SK-N-SH (cell line): ENCODE measurements at regions not wholly inside any gene's neighbourhood (a gene's known extent, or its start where the extent isn't known, plus 50 kb on each side); places are given as distances from the start of the nearest gene placed in this dataset.
A peak's percentile ranks its signal among the peaks of the same experiment; 100 is the strongest.

Source experiments
- CTCF ChIA-PET: fragments of 300-600, 350-600 bp; formaldehyde crosslinking; extraction: SDS; loops from one replicate; lab custom pipeline; 2021; lab: Yijun Ruan, JAX
- POLR2A ChIA-PET: fragments of 350-600 bp; sonication (Branson Sonifier 250); formaldehyde crosslinking; extraction: SDS; loops from one replicate; lab custom pipeline; 2020; ENCODE audit warnings: antibody characterized with exemption, inconsistent platforms; lab: Yijun Ruan, JAX
- DNase-seq: peaks from one replicate; pipeline ENCODE4 v3.0.0; 2012
- H2AFZ ChIP-seq: fragments of 200-600 bp; sonication (generic); 2 replicates; pipeline ENCODE4 v1.8.1; 2016; ENCODE audit warnings: antibody characterized with exemption, mild to moderate bottlenecking, low read depth
- H3F3A ChIP-seq: fragments of 200-600 bp; sonication (generic); replicated peaks from 2 replicates; pipeline ENCODE3; 2016; ENCODE audit warnings: antibody characterized with exemption, mild to moderate bottlenecking; ENCODE audit not compliant: insufficient read depth
- H3K27ac ChIP-seq, 2 experiments: fragments of 200-500 bp in 1 of 2; fragments of 200-600 bp in 1 of 2; sonication (Bioruptor generic) in 1 of 2; sonication (generic), shearing (Covaris generic) in 1 of 2; 2 replicates each; pipeline versions ENCODE4 v1.5.1 to v1.6.1; 2014 to 2016; ENCODE audit warnings: low read depth in 2 of 2, inconsistent platforms in 1 of 2, low read length in 1 of 2, mild to moderate bottlenecking in 1 of 2, mixed read lengths in 1 of 2
- H3K27me3 ChIP-seq: fragments of 200-600 bp; sonication (generic), shearing (Covaris generic); 2 replicates; pipeline ENCODE4 v1.6.1; 2016; ENCODE audit warnings: mixed run types; ENCODE audit not compliant: insufficient read depth
- H3K36me3 ChIP-seq, 2 experiments: fragments of 200-500 bp in 1 of 2; fragments of 200-600 bp in 1 of 2; sonication (Bioruptor generic) in 1 of 2; sonication (generic) in 1 of 2; replicated peaks in 1 of 2; 2 replicates each; pipeline versions ENCODE3 to v1.5.1; 2014 to 2016; ENCODE audit warnings: low read length in 1 of 2, mild to moderate bottlenecking in 1 of 2; ENCODE audit not compliant: insufficient read depth in 2 of 2, control insufficient read depth in 1 of 2
- H3K4me1 ChIP-seq, 2 experiments: fragments of 200-500 bp in 1 of 2; fragments of 200-600 bp in 1 of 2; sonication (Bioruptor generic) in 1 of 2; sonication (generic), shearing (Covaris generic) in 1 of 2; 2 replicates each; pipeline versions ENCODE4 v1.5.1 to v1.6.1; 2014 to 2016; ENCODE audit warnings: low read depth in 1 of 2, low read length in 1 of 2, mixed run types in 1 of 2; ENCODE audit not compliant: insufficient read depth in 2 of 2, control insufficient read depth in 1 of 2
- H3K4me2 ChIP-seq: fragments of 200-600 bp; sonication (generic), shearing (Covaris generic); 2 replicates; pipeline ENCODE4 v1.6.1; 2017; ENCODE audit warnings: mixed run types
- H3K4me3 ChIP-seq, 2 experiments: fragments of 200-500 bp in 1 of 2; fragments of 200-600 bp in 1 of 2; sonication (Bioruptor generic) in 1 of 2; sonication (generic), shearing (Covaris generic) in 1 of 2; 2 replicates each; pipeline versions ENCODE4 v1.5.1 to v1.8.1; 2014 to 2016; ENCODE audit warnings: low read depth in 2 of 2, inconsistent platforms in 1 of 2, low read length in 1 of 2, mild to moderate bottlenecking in 1 of 2, mixed read lengths in 1 of 2, moderate library complexity in 1 of 2
- H3K79me2 ChIP-seq: fragments of 200-600 bp; sonication (generic); 2 replicates; pipeline ENCODE4 v1.8.1; 2017; ENCODE audit warnings: mild to moderate bottlenecking; ENCODE audit not compliant: insufficient read depth
- H3K9ac ChIP-seq: fragments of 200-600 bp; sonication (generic); 2 replicates; pipeline ENCODE4 v1.6.1; 2017; ENCODE audit warnings: mixed run types
- H3K9me2 ChIP-seq: fragments of 200-600 bp; sonication (generic); 2 replicates; pipeline ENCODE4 v1.6.1; 2017; ENCODE audit warnings: mixed run types
- H3K9me3 ChIP-seq: fragments of 200-600 bp; sonication (generic); 2 replicates; pipeline ENCODE4 v1.6.1; 2017; ENCODE audit warnings: mixed run types, mild to moderate bottlenecking, moderate library complexity
- H4K20me1 ChIP-seq: fragments of 200-600 bp; sonication (generic); 2 replicates; pipeline ENCODE4 v1.6.1; 2017; ENCODE audit warnings: mild to moderate bottlenecking, mixed run types; ENCODE audit not compliant: insufficient read depth
- CHD2 ChIP-seq: fragments of 150-350 bp; IDR thresholded peaks from 2 replicates; pipeline ENCODE4 v1.6.1; 2018; ENCODE audit warnings: low read length; ENCODE audit not compliant: partially characterized antibody
- ELF1 ChIP-seq: IDR thresholded peaks from 2 replicates; pipeline ENCODE4 v1.4.0; 2012
- EP300 ChIP-seq, 2 experiments: IDR thresholded peaks; 2 replicates each; pipeline versions ENCODE4 v1.4.0 to v1.6.1; 2012; ENCODE audit warnings: borderline replicate concordance in 1 of 2, low read depth in 1 of 2, low read length in 1 of 2
- EZH2phosphoT487 ChIP-seq: fragments of 200-600 bp; sonication (generic); IDR thresholded peaks from 2 replicates; pipeline ENCODE4 v1.6.1; 2017; ENCODE audit warnings: low read depth, mixed run types, mild to moderate bottlenecking, antibody characterized with exemption, moderate library complexity, borderline replicate concordance
- FOSL2 ChIP-seq: IDR thresholded peaks from 2 replicates; pipeline ENCODE4 v1.4.0; 2012; ENCODE audit warnings: low read depth, mild to moderate bottlenecking, moderate library complexity, borderline replicate concordance
- FOXM1 ChIP-seq: IDR thresholded peaks from 2 replicates; pipeline ENCODE4 v1.4.0; 2012; ENCODE audit warnings: low read depth, mild to moderate bottlenecking
- GATA2 ChIP-seq: sonication (generic); formaldehyde crosslinking; IDR thresholded peaks from 2 replicates; pipeline ENCODE4 v1.5.0; 2020; ENCODE audit warnings: mild to moderate bottlenecking, missing genetic modification reagents
- JUND ChIP-seq: IDR thresholded peaks from 2 replicates; pipeline ENCODE4 v1.4.0; 2012
- MAX ChIP-seq: IDR thresholded peaks from 2 replicates; pipeline ENCODE4 v1.4.0; 2012; ENCODE audit warnings: low read depth
- MEF2A ChIP-seq: IDR thresholded peaks from 2 replicates; pipeline ENCODE4 v1.4.0; 2012; ENCODE audit warnings: low read depth, borderline replicate concordance
- NFIC ChIP-seq: IDR thresholded peaks from 2 replicates; pipeline ENCODE4 v1.4.0; 2012; ENCODE audit warnings: borderline replicate concordance
- POLR2AphosphoS5 ChIP-seq: IDR thresholded peaks from 2 replicates; pipeline ENCODE4 v1.6.1; 2012; ENCODE audit warnings: low read depth, low read length
- RAD21 ChIP-seq: IDR thresholded peaks from 2 replicates; pipeline ENCODE4 v1.6.1; 2012; ENCODE audit warnings: mild to moderate bottlenecking, low read length
- RCOR1 ChIP-seq: fragments of 150-350 bp; IDR thresholded peaks from 2 replicates; pipeline ENCODE4 v1.6.1; 2017; ENCODE audit warnings: antibody characterized with exemption, low read length
- RXRA ChIP-seq: IDR thresholded peaks from 2 replicates; pipeline ENCODE4 v1.4.0; 2012; ENCODE audit warnings: low read depth, mild to moderate bottlenecking, borderline replicate concordance
- SMC3 ChIP-seq: IDR thresholded peaks from 2 replicates; pipeline ENCODE4 v1.6.1; 2012; ENCODE audit warnings: low read depth, low read length, improper control_type of control experiment
- TAF1 ChIP-seq: IDR thresholded peaks from 2 replicates; pipeline ENCODE4 v1.6.1; 2012; ENCODE audit warnings: low read depth, mild to moderate bottlenecking, low read length, moderate library complexity, borderline replicate concordance
- TCF12 ChIP-seq: IDR thresholded peaks from 2 replicates; pipeline ENCODE4 v1.4.0; 2012
- TEAD4 ChIP-seq: IDR thresholded peaks from 2 replicates; pipeline ENCODE4 v1.4.0; 2012; ENCODE audit warnings: mild to moderate bottlenecking, borderline replicate concordance; ENCODE audit not compliant: insufficient read depth
- YY1 ChIP-seq: IDR thresholded peaks from 2 replicates; pipeline ENCODE4 v1.4.0; 2012; ENCODE audit warnings: low read depth, mild to moderate bottlenecking
- WGBS: methylation state at CpG from one replicate; pipeline ENCODE4 v1.1.6; 2017; ENCODE audit warnings: low lambda C conversion rate; 5-methylcytosine and 5-hydroxymethylcytosine counted together
- TF ChIP-seq, protein P1 (sequence below): IDR thresholded peaks from 2 replicates; pipeline ENCODE4; 2012
- TF ChIP-seq, protein P2 (sequence below): IDR thresholded peaks from 2 replicates; pipeline ENCODE4 v1.4.0; 2012; ENCODE audit warnings: low read depth, borderline replicate concordance
- TF ChIP-seq, protein P3 (sequence below): fragments of 150-350 bp; IDR thresholded peaks from 2 replicates; pipeline ENCODE4 v1.6.1; 2016; ENCODE audit warnings: mild to moderate bottlenecking, low read depth, low read length

DNA sequence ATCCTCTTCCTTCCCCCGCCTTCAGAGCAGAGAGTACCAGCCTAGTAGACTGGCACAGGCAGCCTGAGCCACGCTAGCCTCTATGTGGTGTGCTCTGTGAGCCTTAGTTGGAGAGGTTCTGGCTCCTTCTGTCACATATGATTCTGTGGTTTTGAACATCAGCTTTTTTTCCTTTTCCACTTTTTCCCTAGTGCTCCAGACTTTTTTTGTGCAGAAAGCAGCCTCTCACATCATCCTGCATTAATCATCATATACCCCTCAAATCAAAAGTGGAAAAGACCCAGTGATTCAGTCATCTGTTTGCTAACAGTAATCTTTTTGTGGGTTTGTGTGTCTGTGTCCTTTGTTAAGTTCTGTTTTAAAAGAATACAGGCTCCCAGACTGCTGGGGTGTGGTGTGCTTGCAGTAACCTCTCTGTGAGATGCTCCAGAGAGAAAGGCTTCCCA, 663.9 kb upstream of the RGMB start:
- peak overlapping the region; percentile 72 for H3K4me2 ChIP-seq
- peak overlapping the region in 1 of 2 experiments; percentile 45; a peak in 2 of 4 replicates for H3K4me3 ChIP-seq
- 0% methylated on average over 2 of the region's 2 CpGs for WGBS
- peaks cover 35% of the 10 kb centered on the region for H3F3A ChIP-seq
- no peaks in the 10 kb centered on the region for H3K27me3 ChIP-seq
- H3K79me2 ChIP-seq, result no peaks in the 10 kb centered on the region
- peak overlapping the region; percentile 85 for H3K9ac ChIP-seq
- no peaks in the 10 kb centered on the region for H3K36me3 ChIP-seq
- no peaks in the 10 kb centered on the region for H3K9me2 ChIP-seq
- H3K9me3 ChIP-seq, result no peaks in the 10 kb centered on the region
- H4K20me1 ChIP-seq, result no peaks in the 10 kb centered on the region
- ChIA-PET POLR2A (no interaction called here), CTCF (interaction anchor here (0.6 kb wide), 1 partner anchor 450 kb away, joined by 4 read pairs; no protein-coding TSS in a partner anchor)
- TF ChIP-seq SMC3, result no peak
- TF ChIP-seq RAD21, result peak; percentile 3; the same call in 1 of the 2 replicates
- TF ChIP-seq POLR2AphosphoS5, result no peak; the same call in 1 of the 2 replicates
- TF ChIP-seq ELF1, result no peak
- TF ChIP-seq MAX, result peak; percentile 61; the same call in 1 of the 2 replicates
- TF ChIP-seq TEAD4, result peak; percentile 69; the same call in 1 of the 2 replicates
- TF ChIP-seq TCF12, result peak; percentile 93
- TF ChIP-seq EP300 (IDR thresholded peaks at IDR 0.05; ENCODE audit: borderline replicate concordance in 1 of 2, low read depth in 1 of 2, low read length in 1 of 2), result peak; percentile 12 to 89; a peak in 3 of 4 replicates
- TF ChIP-seq FOXM1, result peak; percentile 64
- peak; percentile 78 for TF ChIP-seq JUND
- peak; percentile 3; the same call in 1 of the 2 replicates for TF ChIP-seq TAF1
- TF ChIP-seq GATA2 (CRISPR knock-in tag), result no peak
- no peak for TF ChIP-seq RCOR1
- TF ChIP-seq CHD2, result no peak
- TF ChIP-seq FOSL2, result peak; percentile 62
- TF ChIP-seq, protein P1, sequence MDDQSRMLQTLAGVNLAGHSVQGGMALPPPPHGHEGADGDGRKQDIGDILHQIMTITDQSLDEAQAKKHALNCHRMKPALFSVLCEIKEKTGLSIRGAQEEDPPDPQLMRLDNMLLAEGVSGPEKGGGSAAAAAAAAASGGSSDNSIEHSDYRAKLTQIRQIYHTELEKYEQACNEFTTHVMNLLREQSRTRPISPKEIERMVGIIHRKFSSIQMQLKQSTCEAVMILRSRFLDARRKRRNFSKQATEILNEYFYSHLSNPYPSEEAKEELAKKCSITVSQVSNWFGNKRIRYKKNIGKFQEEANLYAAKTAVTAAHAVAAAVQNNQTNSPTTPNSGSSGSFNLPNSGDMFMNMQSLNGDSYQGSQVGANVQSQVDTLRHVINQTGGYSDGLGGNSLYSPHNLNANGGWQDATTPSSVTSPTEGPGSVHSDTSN, result peak; percentile 90
- TF ChIP-seq, protein P2, sequence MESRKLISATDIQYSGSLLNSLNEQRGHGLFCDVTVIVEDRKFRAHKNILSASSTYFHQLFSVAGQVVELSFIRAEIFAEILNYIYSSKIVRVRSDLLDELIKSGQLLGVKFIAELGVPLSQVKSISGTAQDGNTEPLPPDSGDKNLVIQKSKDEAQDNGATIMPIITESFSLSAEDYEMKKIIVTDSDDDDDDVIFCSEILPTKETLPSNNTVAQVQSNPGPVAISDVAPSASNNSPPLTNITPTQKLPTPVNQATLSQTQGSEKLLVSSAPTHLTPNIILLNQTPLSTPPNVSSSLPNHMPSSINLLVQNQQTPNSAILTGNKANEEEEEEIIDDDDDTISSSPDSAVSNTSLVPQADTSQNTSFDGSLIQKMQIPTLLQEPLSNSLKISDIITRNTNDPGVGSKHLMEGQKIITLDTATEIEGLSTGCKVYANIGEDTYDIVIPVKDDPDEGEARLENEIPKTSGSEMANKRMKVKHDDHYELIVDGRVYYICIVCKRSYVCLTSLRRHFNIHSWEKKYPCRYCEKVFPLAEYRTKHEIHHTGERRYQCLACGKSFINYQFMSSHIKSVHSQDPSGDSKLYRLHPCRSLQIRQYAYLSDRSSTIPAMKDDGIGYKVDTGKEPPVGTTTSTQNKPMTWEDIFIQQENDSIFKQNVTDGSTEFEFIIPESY, result peak; percentile 54; the same call in 1 of the 2 replicates
- peak; percentile 75 for TF ChIP-seq NFIC
- TF ChIP-seq YY1, result 0 out of 2 replicates have a peak, but pooled peaks have one; percentile 21
- TF ChIP-seq RXRA, result peak; percentile 62; the same call in 1 of the 2 replicates
- no peak for TF ChIP-seq EZH2phosphoT487
- TF ChIP-seq MEF2A, result peak; percentile 66
- TF ChIP-seq, protein P3, sequence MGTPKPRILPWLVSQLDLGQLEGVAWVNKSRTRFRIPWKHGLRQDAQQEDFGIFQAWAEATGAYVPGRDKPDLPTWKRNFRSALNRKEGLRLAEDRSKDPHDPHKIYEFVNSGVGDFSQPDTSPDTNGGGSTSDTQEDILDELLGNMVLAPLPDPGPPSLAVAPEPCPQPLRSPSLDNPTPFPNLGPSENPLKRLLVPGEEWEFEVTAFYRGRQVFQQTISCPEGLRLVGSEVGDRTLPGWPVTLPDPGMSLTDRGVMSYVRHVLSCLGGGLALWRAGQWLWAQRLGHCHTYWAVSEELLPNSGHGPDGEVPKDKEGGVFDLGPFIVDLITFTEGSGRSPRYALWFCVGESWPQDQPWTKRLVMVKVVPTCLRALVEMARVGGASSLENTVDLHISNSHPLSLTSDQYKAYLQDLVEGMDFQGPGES, result no peak
- no peak for DNase-seq
- H2AFZ ChIP-seq, result no peak overlapping the region
- H3K4me1 ChIP-seq, result peaks cover 9 to 38% of the 10 kb centered on the region in 2 experiments; a peak in 3 of 4 replicates
- H3K27ac ChIP-seq, result peak overlapping the region; percentile 13 to 100; a peak in 3 of 4 replicates
